ENCODE measurements at regions not wholly inside any gene's neighbourhood (a gene's known extent, or its start where the extent isn't known, plus 50 kb on each side); places are given as distances from the start of the nearest gene placed in this dataset.
A peak's percentile ranks its signal among the peaks of the same experiment; 100 is the strongest.

DNA sequence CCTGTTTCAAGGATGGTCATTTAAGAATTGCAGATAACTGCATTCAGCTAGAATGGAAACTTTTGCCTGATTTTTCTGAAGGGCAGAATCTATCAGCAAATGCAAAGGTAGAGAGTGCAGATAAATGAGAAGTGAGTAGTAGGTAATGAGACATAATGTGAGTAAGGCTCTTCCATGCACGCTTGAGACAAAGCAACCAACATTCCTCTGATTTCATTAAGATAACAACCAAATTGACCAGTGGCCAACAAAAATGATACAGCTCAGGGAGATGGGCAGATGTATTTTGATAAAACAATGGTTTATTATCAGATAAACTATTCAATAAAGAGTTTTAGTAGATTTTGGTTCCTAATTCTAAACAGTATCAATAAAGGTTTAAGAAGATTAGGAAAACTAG, 404.4 kb upstream of the PBX1 start:
- DNase-seq (ENCODE audit: low read depth), result no peak

DNA sequence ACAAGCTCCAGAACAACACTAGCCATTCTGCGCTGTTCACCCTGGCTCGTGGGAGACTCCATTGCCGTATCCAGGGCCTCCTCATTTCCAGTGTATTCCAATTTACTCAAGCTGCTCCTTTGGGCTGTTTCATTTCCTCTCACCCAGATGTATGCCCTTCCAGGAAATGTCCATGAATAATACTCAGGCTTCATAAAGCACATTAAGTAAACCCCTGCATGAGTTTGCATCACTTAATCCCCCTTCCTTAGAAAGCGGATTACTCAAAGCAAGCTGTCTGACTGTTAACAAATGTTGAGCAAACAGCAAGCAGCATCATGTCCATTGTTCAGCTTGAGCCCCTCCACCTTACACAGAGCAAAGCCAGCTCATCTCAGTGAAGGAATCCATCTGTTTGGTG, 403.6 kb upstream of the PBX1 start:
- no peak for DNase-seq (ENCODE audit: low read depth)

DNA sequence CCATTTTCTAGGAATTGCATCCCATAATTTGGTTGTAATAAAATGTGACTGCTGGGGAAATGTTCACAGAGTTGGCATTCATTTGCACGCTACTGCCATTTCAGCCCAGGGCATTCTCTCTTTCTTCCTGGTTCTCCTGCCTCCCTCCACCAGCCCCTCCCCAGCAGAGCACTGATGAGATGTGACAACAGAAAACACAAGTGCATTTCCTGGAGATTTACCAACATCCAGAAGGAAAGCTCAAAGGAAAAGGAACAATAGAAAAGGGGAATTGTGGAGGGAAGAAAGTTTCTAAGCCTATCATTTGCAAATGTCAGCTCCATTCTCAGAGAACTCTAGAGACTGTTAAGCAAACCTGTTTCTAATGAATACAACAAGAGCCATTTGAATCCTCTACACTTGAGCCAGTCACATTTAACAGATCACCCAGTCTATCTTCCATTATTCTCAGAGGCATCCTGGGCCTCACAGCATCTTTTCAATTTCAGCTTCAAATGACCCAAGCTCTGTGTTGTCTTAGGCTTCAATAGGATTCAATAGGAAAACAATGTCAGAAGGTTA, 395.6 kb upstream of the PBX1 start:
- no peak for DNase-seq (ENCODE audit: low read depth)

GRCh38 chr1:164165466-164165865, 393.5 kb upstream of the PBX1 start:
- DNase-seq (ENCODE audit: low read depth), result no peak

DNA sequence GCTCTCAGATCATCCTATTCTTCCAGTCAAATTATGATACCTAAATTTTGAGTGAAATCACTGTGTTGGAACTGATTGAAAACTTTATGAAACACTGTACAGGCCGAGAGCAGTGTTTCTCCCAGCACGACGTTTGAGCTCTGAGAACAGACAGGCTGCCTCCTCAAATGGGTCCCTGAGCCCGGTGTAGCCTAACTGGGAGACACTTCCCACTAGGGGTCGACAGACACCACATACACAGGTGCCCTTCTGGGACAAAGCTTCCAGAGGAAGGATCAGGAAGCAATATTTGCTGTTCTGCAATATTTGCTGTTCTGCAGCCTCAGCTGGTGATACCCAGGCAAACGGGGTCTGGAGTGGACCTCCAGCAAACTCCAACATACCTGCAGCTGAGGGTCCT, 392.5 kb upstream of the PBX1 start:
- peak; percentile 13 for DNase-seq (ENCODE audit: low read depth)

GRCh38 chr1:164177118-164177517, 381.9 kb upstream of the PBX1 start:
- DNase-seq (ENCODE audit: low read depth), result no peak

GRCh38 chr1:164180824-164181223, 378.2 kb upstream of the PBX1 start:
- DNase-seq (ENCODE audit: low read depth), result no peak

GRCh38 chr1:164183854-164184635, 374.9 kb upstream of the PBX1 start:
- no peak for DNase-seq (ENCODE audit: low read depth)

GRCh38 chr1:164186881-164187280, 372.1 kb upstream of the PBX1 start:
- no peak for DNase-seq (ENCODE audit: low read depth)

DNA sequence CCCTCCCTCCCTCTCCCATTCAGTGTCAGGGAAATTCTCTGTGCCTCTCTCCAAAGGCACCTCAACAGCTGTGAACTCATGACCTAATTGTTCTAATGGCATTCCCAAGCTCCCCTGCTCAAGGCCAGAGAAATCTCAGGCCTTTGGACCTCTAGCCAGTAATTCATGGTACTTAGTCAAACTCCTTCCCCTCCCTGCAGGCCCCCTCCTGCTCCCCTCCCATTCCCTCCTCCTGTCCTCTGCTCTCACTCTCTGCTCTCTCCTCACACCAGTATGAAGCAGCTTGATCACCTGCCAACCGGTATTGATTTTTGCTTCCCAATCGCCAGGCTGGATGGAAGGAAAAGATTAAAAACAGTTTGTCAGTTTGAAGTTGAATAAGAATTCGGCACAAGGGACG, 370.5 kb upstream of the PBX1 start:
- DNase-seq (ENCODE audit: low read depth), result no peak

DNA sequence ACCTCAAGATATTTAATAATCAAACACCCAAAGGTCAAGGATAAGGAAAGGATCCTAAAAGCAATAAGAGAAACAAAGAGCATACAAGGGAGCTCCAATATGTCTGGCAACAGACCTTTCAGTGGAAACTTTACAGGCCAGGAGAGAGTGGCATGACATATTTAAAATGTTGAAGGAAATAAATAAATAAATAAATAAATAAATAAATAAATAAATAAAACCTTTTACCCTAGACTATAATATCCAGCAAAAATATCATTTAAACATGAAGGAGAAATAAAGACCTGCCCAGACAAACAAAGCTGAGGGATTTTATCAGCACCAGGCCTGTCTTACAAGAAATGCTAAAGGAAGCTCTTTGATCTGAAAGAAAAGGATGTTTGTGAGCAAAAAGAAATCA, 367.8 kb upstream of the PBX1 start:
- no peak for DNase-seq (ENCODE audit: low read depth)

- no peak for DNase-seq (ENCODE audit: low read depth)
These were observed 348.7 kb upstream of the PBX1 start for GRCh38 chr1:164210211-164210739.

DNA sequence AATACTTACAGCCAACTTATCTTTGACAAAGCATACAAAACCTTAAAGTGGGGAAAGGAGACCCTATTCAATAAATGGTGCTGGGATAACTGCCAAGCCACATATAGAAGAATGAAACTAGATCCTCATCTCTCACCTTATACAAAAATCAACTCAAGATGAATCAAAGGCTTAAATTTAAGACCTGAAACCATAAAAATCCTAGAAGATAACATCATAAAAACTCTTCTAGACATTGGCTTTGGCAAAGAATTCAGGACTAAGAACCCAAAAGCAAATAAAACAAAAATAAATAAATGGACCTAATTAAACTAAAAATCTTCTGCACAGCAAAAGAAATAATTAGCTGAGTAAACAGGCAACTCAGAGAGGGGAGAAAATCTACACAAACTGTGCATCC, 335.6 kb upstream of the PBX1 start:
- DNase-seq (ENCODE audit: low read depth), result no peak

DNA sequence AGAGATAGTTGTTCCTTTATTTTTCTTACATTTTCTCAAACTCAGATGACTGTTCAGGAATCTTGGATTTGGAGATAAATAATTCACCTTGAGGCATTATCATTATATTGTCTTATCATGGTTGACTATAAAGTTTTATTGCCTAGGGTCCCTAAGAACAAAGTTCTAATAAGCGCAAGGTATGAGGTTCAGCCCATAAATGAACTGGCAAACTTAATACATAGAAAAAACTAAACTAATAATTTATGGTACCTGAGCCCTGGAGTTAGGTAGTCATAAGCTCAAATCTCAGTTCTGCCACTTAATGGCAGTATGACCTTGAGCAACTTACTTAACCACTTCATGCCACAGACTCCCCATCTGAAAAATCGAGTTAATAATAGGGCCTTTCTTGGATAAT, 334.0 kb upstream of the PBX1 start:
- DNase-seq (ENCODE audit: low read depth), result no peak

- DNase-seq (ENCODE audit: low read depth), result no peak
These were observed 332.0 kb upstream of the PBX1 start for GRCh38 chr1:164226977-164227376.

DNA sequence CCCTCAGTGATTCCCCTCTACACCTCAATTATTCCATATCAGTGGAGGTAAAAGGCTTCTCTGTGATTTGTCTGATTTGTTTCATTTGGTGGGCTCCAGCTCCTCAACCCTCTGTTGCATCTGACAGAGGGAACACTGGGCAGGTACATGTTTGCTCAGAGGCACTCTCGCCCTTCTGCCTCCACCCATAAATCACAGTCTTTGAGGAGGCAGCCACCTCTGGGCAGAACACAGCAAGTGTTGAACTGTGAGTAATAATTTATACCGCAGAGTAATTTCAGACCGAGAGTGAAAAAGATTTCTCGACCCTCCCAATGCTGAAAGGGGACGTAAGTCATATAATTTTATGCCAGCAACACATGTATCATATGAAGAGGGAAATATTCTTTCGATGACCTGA, 330.1 kb upstream of the PBX1 start:
- no peak for DNase-seq (ENCODE audit: low read depth)

GRCh38 chr1:164233149-164233548, 325.8 kb upstream of the PBX1 start:
- no peak for DNase-seq (ENCODE audit: low read depth)

DNA sequence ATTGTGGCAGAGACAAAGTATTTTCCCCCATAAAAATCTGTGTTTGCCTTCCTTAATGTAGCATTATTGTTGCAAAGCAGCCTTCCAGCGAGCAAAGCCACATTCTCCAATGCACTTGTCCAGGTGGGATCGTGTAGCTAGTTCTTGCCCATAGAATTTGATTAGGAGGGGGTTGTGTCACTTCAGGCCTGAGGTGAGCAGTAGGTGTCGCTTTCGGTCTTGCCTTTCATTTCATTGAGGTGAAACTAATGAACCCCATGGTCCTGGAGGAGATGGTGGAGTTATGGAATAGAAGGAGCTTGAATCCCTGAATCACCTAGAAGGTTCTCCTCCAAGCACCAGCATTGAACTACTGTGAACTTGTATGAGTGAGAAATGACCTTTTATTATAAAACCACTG, 318.9 kb upstream of the PBX1 start:
- peak; percentile 6 for DNase-seq (ENCODE audit: low read depth)

GRCh38 chr1:164250365-164250764, 308.6 kb upstream of the PBX1 start:
- no peak for DNase-seq (ENCODE audit: low read depth)

GRCh38 chr1:164256456-164256855, 302.5 kb upstream of the PBX1 start:
- no peak for DNase-seq (ENCODE audit: low read depth)

- no peak for DNase-seq (ENCODE audit: low read depth)
These were observed 297.2 kb upstream of the PBX1 start for GRCh38 chr1:164261691-164262240.

DNA sequence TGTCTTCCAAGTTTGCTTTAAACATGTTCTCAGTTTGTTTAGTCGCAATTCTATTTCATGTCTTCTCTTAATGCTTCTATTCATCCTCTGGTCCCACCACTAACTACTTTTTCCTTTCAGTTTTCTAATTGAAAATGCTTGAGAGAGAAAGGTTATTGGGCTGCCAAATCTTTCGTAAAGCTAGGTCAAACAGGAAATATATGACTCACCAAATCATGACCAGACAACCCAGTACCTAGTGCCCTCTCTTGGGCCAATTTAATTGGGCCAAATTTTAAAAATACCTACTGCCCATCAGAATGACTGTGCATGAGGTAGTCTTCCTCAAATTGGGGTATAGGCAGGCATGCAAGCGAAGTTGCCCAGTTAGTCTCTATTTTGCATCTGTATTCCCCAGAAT, 295.4 kb upstream of the PBX1 start:
- DNase-seq (ENCODE audit: low read depth), result peak; percentile 3

DNA sequence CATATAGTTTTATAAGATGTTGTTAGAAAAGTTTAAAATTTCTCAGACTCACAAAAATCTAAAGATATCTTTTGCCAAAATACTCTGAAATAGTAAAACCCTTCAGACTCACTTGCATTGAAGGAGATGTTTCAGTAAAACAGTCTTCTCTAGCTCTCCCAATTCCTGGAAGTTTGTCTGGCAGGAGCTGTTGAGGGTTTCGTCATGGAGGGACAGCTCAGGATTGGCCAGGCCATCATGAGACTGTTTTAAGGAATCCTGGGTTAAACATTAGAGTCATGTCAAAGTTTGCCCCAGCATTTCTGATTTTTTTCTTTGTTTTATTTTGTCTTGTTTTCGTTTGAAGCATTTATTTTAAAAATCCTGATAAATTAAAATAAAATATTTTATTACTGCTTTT, 293.8 kb upstream of the PBX1 start:
- DNase-seq (ENCODE audit: low read depth), result no peak

- DNase-seq (ENCODE audit: low read depth), result no peak
These were observed 286.8 kb upstream of the PBX1 start for GRCh38 chr1:164272156-164272555.

All from iris pigment epithelial cell (primary cell).